ENCODE measurements at regions not wholly inside any gene's neighbourhood (a gene's known extent, or its start where the extent isn't known, plus 50 kb on each side); places are given as distances from the start of the nearest gene placed in this dataset.
"Not testable (repeated sequence)": the region's sequence is repeated elsewhere in the genome, so short reads cannot be mapped to it uniquely, and the experiment has no call there.

- no peaks in the 10 kb centered on the region for H3K27me3 ChIP-seq (ENCODE audit: control insufficient read depth, insufficient read depth, low read length)
- no peak overlapping the region for H3K4me3 ChIP-seq (ENCODE audit: low read length in 3 of 3)
- no peak overlapping the region for H3K27ac ChIP-seq (ENCODE audit: low read depth in 2 of 2, low read length in 2 of 2)
- FAIRE-seq (no peak), DNase-seq (no peak)
- no peaks in the 10 kb centered on the region for H3K9me3 ChIP-seq (ENCODE audit: control insufficient read depth in 2 of 3, insufficient read depth in 1 of 3, low read length in 3 of 3)
- no peaks in the 10 kb centered on the region for H3K4me1 ChIP-seq (ENCODE audit: control insufficient read depth in 2 of 3, insufficient read depth in 2 of 3, low read depth in 1 of 3, low read length in 3 of 3)
- no peak for TF ChIP-seq CTCF (IDR thresholded peaks at IDR 0.05; ENCODE audit: borderline replicate concordance, extremely low read depth, insufficient read depth)
- H3K9ac ChIP-seq (ENCODE audit: low read length in 3 of 3), result no peak overlapping the region
- no peaks in the 10 kb centered on the region for H3K36me3 ChIP-seq (ENCODE audit: control insufficient read depth in 2 of 3, insufficient read depth in 3 of 3, low read length in 3 of 3)
- intact Hi-C loops (cut with DNase I), result no loop called here
These were observed 153.6 kb upstream of the ZNF804A start for GRCh38 chr2:184444623-184445223.

- TF ChIP-seq CTCF (IDR thresholded peaks at IDR 0.05; ENCODE audit: borderline replicate concordance, extremely low read depth, insufficient read depth), result no peak
- Histone ChIP-seq H3K36me3 (ENCODE audit: control insufficient read depth in 2 of 3, insufficient read depth in 3 of 3, low read length in 3 of 3) (no peaks in the 10 kb centered on the region), H3K4me3 (ENCODE audit: low read length in 3 of 3) (no peak overlapping the region), H3K9me3 (ENCODE audit: control insufficient read depth in 2 of 3, insufficient read depth in 1 of 3, low read length in 3 of 3) (no peaks in the 10 kb centered on the region), H3K9ac (ENCODE audit: low read length in 3 of 3) (no peak overlapping the region), H3K27ac (ENCODE audit: low read depth in 2 of 2, low read length in 2 of 2) (no peak overlapping the region), H3K27me3 (ENCODE audit: control insufficient read depth, insufficient read depth, low read length) (no peaks in the 10 kb centered on the region), H3K4me1 (ENCODE audit: control insufficient read depth in 2 of 3, insufficient read depth in 2 of 3, low read depth in 1 of 3, low read length in 3 of 3) (no peaks in the 10 kb centered on the region)
- DNase-seq, result no peak
- intact Hi-C loops (cut with DNase I), result no loop called here
- no peak for FAIRE-seq
These were observed 148.6 kb upstream of the ZNF804A start for GRCh38 chr2:184449760-184450159.

GRCh38 chr2:184452907-184453306 lies 145.4 kb upstream of the ZNF804A start:
- H3K27ac ChIP-seq (ENCODE audit: low read depth in 2 of 2, low read length in 2 of 2), result no peak overlapping the region
- no peaks in the 10 kb centered on the region for H3K27me3 ChIP-seq (ENCODE audit: control insufficient read depth, insufficient read depth, low read length)
- DNase-seq, result no peak
- TF ChIP-seq CTCF (IDR thresholded peaks at IDR 0.05; ENCODE audit: borderline replicate concordance, extremely low read depth, insufficient read depth), result no peak
- no peaks in the 10 kb centered on the region for H3K36me3 ChIP-seq (ENCODE audit: control insufficient read depth in 2 of 3, insufficient read depth in 3 of 3, low read length in 3 of 3)
- FAIRE-seq, result no peak
- no peaks in the 10 kb centered on the region for H3K4me1 ChIP-seq (ENCODE audit: control insufficient read depth in 2 of 3, insufficient read depth in 2 of 3, low read depth in 1 of 3, low read length in 3 of 3)
- H3K9ac ChIP-seq (ENCODE audit: low read length in 3 of 3), result no peak overlapping the region
- no peaks in the 10 kb centered on the region for H3K9me3 ChIP-seq (ENCODE audit: control insufficient read depth in 2 of 3, insufficient read depth in 1 of 3, low read length in 3 of 3)
- intact Hi-C loops (cut with DNase I), result no loop called here
- H3K4me3 ChIP-seq (ENCODE audit: low read length in 3 of 3), result no peak overlapping the region

GRCh38 chr2:184455624-184456023 lies 142.7 kb upstream of the ZNF804A start:
- H3K4me3 ChIP-seq (ENCODE audit: low read length in 3 of 3), result no peak overlapping the region
- H3K4me1 ChIP-seq (ENCODE audit: control insufficient read depth in 2 of 3, insufficient read depth in 2 of 3, low read depth in 1 of 3, low read length in 3 of 3), result no peaks in the 10 kb centered on the region
- H3K9ac ChIP-seq (ENCODE audit: low read length in 3 of 3), result no peak overlapping the region
- H3K9me3 ChIP-seq (ENCODE audit: control insufficient read depth in 2 of 3, insufficient read depth in 1 of 3, low read length in 3 of 3), result no peaks in the 10 kb centered on the region
- no peak overlapping the region for H3K27ac ChIP-seq (ENCODE audit: low read depth in 2 of 2, low read length in 2 of 2)
- no peak for TF ChIP-seq CTCF (IDR thresholded peaks at IDR 0.05; ENCODE audit: borderline replicate concordance, extremely low read depth, insufficient read depth)
- intact Hi-C loops (cut with DNase I), result no loop called here
- FAIRE-seq (no peak), DNase-seq (no peak)
- H3K36me3 ChIP-seq (ENCODE audit: control insufficient read depth in 2 of 3, insufficient read depth in 3 of 3, low read length in 3 of 3), result no peaks in the 10 kb centered on the region
- H3K27me3 ChIP-seq (ENCODE audit: control insufficient read depth, insufficient read depth, low read length), result no peaks in the 10 kb centered on the region

GRCh38 chr2:184456693-184457092 lies 141.6 kb upstream of the ZNF804A start:
- H3K36me3 ChIP-seq (ENCODE audit: control insufficient read depth in 2 of 3, insufficient read depth in 3 of 3, low read length in 3 of 3); H3K27ac ChIP-seq (ENCODE audit: low read depth in 2 of 2, low read length in 2 of 2); DNase-seq; H3K4me3 ChIP-seq (ENCODE audit: low read length in 3 of 3); FAIRE-seq; H3K9ac ChIP-seq (ENCODE audit: low read length in 3 of 3); H3K27me3 ChIP-seq (ENCODE audit: control insufficient read depth, insufficient read depth, low read length); intact Hi-C loops (cut with DNase I); H3K4me1 ChIP-seq (ENCODE audit: control insufficient read depth in 2 of 3, insufficient read depth in 2 of 3, low read depth in 1 of 3, low read length in 3 of 3); H3K9me3 ChIP-seq (ENCODE audit: control insufficient read depth in 2 of 3, insufficient read depth in 1 of 3, low read length in 3 of 3): not testable (repeated sequence)
